A549 (cell line): ENCODE measurements at regions not wholly inside any gene's neighbourhood (a gene's known extent, or its start where the extent isn't known, plus 50 kb on each side); places are given as distances from the start of the nearest gene placed in this dataset.

ENCODE experiments used
- ATAC-seq, 2 experiments: fragments of 200-7000 bp in 1 of 2; fragments of >200 bp in 1 of 2; cut with Nextera tagmentation in 1 of 2; cut with Tn5 transposase in 1 of 2; 3 replicates each; pipeline versions ENCODE4 v1.8.0 to v1.9.1; 2018 to 2020; ENCODE audit warnings: mild to moderate bottlenecking in 1 of 2, moderate library complexity in 1 of 2
- CTCF ChIA-PET: fragments of 300-600 bp; sonication (Branson Sonifier 250); formaldehyde crosslinking; extraction: SDS; loops from one replicate; lab custom pipeline; 2021; ENCODE audit warnings: antibody characterized with exemption, inconsistent platforms; lab: Yijun Ruan, JAX
- POLR2A ChIA-PET: fragments of 350-600 bp; formaldehyde crosslinking; extraction: SDS; loops from one replicate; lab custom pipeline; 2021; ENCODE audit warnings: antibody characterized with exemption, inconsistent platforms; lab: Yijun Ruan, JAX
- DNase-seq, 2 experiments: peaks; one replicate each; pipeline versions ENCODE4 v3.0.0 to v3.0.0-alpha.2; 2011 to 2016; ENCODE audit warnings: low read depth in 1 of 2, low spot score in 1 of 2
- FAIRE-seq: peaks from 2 replicates; lab custom pipeline; 2011; peaks lifted over from hg19 to GRCh38; lab: Jason Lieb, UNC
- H3K27ac ChIP-seq, 2 experiments: fragments of >200 bp; sonication (Bioruptor Twin); formaldehyde crosslinking; 3 replicates each; pipeline ENCODE4 v1.5.1; 2016 to 2017
- H3K4me1 ChIP-seq: fragments of >200 bp; sonication (Bioruptor Twin); formaldehyde crosslinking; 3 replicates; pipeline ENCODE4 v1.6.1; 2016
- H3K4me2 ChIP-seq: fragments of >200 bp; sonication (Bioruptor Twin); formaldehyde crosslinking; 3 replicates; pipeline ENCODE4 v1.6.1; 2016
- H3K4me3 ChIP-seq: fragments of >200 bp; sonication (Bioruptor Twin); formaldehyde crosslinking; 3 replicates; pipeline ENCODE4 v1.5.1; 2016
- H3K9me3 ChIP-seq: fragments of >200 bp; sonication (Bioruptor Twin); formaldehyde crosslinking; 3 replicates; pipeline ENCODE4 v1.6.1; 2016
- BHLHE40 ChIP-seq: IDR thresholded peaks from 2 replicates; pipeline ENCODE4 v1.6.1; 2012; ENCODE audit warnings: low read depth, low read length, inconsistent platforms
- CHD2 ChIP-seq: fragments of 150-350 bp; IDR thresholded peaks from 2 replicates; pipeline ENCODE4 v1.6.1; 2014; ENCODE audit warnings: low read length; ENCODE audit not compliant: partially characterized antibody
- CHD4 ChIP-seq: fragments of 200-600 bp; sonication (generic); IDR thresholded peaks from 2 replicates; pipeline ENCODE4 v1.6.1; 2016; ENCODE audit warnings: antibody characterized with exemption, mild to moderate bottlenecking, borderline replicate concordance
- CTCF ChIP-seq: fragments of >200 bp; sonication (Bioruptor Twin); formaldehyde crosslinking; IDR thresholded peaks from 3 replicates; pipeline ENCODE4 v1.5.1; 2016
- ESRRA ChIP-seq: fragments of 150-350 bp; IDR thresholded peaks from 2 replicates; pipeline ENCODE4 v1.6.1; 2014; ENCODE audit warnings: mild to moderate bottlenecking, low read length, borderline replicate concordance
- GATA3 ChIP-seq: IDR thresholded peaks from 2 replicates; pipeline ENCODE4 v1.6.1; 2012; ENCODE audit warnings: borderline replicate concordance
- HOXA7 ChIP-seq: fragments of 250-450 bp; sonication (Bioruptor Pico); IDR thresholded peaks from 2 replicates; pipeline ENCODE4 v1.5.0; 2020; ENCODE audit warnings: mild to moderate bottlenecking, moderate library complexity
- HOXB13 ChIP-seq: fragments of 250-450 bp; sonication (Bioruptor Pico); IDR thresholded peaks from 2 replicates; pipeline ENCODE4 v1.5.0; 2020; ENCODE audit warnings: low read depth, mild to moderate bottlenecking, moderate library complexity
- JUNB ChIP-seq: fragments of >200 bp; sonication (Bioruptor Twin); formaldehyde crosslinking; IDR thresholded peaks from 2 replicates; pipeline ENCODE4 v1.6.1; 2016
- KDM1A ChIP-seq: fragments of 200-600 bp; sonication (generic); IDR thresholded peaks from 2 replicates; pipeline ENCODE4 v1.6.1; 2016; ENCODE audit warnings: low read depth, mild to moderate bottlenecking
- MAZ ChIP-seq: fragments of 150-350 bp; IDR thresholded peaks from 2 replicates; pipeline ENCODE4 v1.6.1; 2014; ENCODE audit warnings: antibody characterized with exemption, low read depth, low read length, borderline replicate concordance
- NPAS2 ChIP-seq: fragments of 250-450 bp; sonication (Bioruptor Pico); IDR thresholded peaks from 2 replicates; pipeline ENCODE4 v1.8.0; 2022; ENCODE audit warnings: mild to moderate bottlenecking, moderate library complexity, borderline replicate concordance
- PBX3 ChIP-seq: IDR thresholded peaks from 2 replicates; pipeline ENCODE4 v1.6.1; 2012
- PHF8 ChIP-seq: fragments of 200-600 bp; sonication (generic); IDR thresholded peaks from 2 replicates; pipeline ENCODE4 v1.6.1; 2016; ENCODE audit warnings: low read depth, mild to moderate bottlenecking, antibody characterized with exemption, moderate library complexity, borderline replicate concordance
- SMC3 ChIP-seq: fragments of >200 bp; sonication (Bioruptor Twin); formaldehyde crosslinking; IDR thresholded peaks from 3 replicates; pipeline ENCODE4 v1.6.1; 2018; ENCODE audit warnings: inconsistent platforms
- TFCP2L1 ChIP-seq: fragments of 250-450 bp; sonication (Bioruptor Pico); IDR thresholded peaks from 2 replicates; pipeline ENCODE4 v1.5.0; 2021; ENCODE audit warnings: mild to moderate bottlenecking
- TP53 ChIP-seq: fragments of 250-450 bp; sonication (Bioruptor Pico); IDR thresholded peaks from 2 replicates; pipeline ENCODE4 v1.5.0; 2021; ENCODE audit warnings: mild to moderate bottlenecking, moderate library complexity
- ZC3H11A ChIP-seq: fragments of 450-650 bp; IDR thresholded peaks from 2 replicates; pipeline ENCODE4 v1.6.1; 2014; ENCODE audit warnings: antibody characterized with exemption, mild to moderate bottlenecking
- WGBS: methylation state at CpG from one replicate; pipeline ENCODE4 v1.1.6; 2017; ENCODE audit errors: missing lambda C conversion rate; 5-methylcytosine and 5-hydroxymethylcytosine counted together
- TF ChIP-seq, protein P1 (sequence below): IDR thresholded peaks from 2 replicates; pipeline ENCODE4 v1.6.1; 2012
- TF ChIP-seq, protein P2 (sequence below): fragments of >200 bp; sonication (Bioruptor Twin); formaldehyde crosslinking; IDR thresholded peaks from 3 replicates; pipeline ENCODE4 v1.6.1; 2016
- TF ChIP-seq, protein P3 (sequence below): fragments of 450-650 bp; IDR thresholded peaks from 2 replicates; pipeline ENCODE4 v1.6.1; 2014; ENCODE audit warnings: antibody characterized with exemption

GRCh38 chr9:80030801-80031200, 459.0 kb downstream of the TLE4 start:
- Histone ChIP-seq H3K4me1 (no peaks in the 10 kb centered on the region), H3K9me3 (no peaks in the 10 kb centered on the region), H3K27ac (no peak overlapping the region), H3K4me3 (no peak overlapping the region), H3K4me2 (no peak overlapping the region)
- FAIRE-seq (no peak), DNase-seq (no peak), ATAC-seq (no peak)
- 6% methylated on average over 2 of the region's 2 CpGs for WGBS
- TF ChIP-seq ZC3H11A (no peak), HOXB13 (no peak), CHD2 (no peak)
- ChIA-PET CTCF (no interaction called here), POLR2A (no interaction called here)

- TF ChIP-seq KDM1A: no peak
- no peak for TF ChIP-seq TFCP2L1 (CRISPR knock-in tag)
- no peak for TF ChIP-seq BHLHE40
- TF ChIP-seq, protein P1, sequence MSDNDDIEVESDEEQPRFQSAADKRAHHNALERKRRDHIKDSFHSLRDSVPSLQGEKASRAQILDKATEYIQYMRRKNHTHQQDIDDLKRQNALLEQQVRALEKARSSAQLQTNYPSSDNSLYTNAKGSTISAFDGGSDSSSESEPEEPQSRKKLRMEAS: no peak
- TF ChIP-seq, protein P2, sequence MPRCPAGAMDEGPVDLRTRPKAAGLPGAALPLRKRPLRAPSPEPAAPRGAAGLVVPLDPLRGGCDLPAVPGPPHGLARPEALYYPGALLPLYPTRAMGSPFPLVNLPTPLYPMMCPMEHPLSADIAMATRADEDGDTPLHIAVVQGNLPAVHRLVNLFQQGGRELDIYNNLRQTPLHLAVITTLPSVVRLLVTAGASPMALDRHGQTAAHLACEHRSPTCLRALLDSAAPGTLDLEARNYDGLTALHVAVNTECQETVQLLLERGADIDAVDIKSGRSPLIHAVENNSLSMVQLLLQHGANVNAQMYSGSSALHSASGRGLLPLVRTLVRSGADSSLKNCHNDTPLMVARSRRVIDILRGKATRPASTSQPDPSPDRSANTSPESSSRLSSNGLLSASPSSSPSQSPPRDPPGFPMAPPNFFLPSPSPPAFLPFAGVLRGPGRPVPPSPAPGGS: no peak
- no peak for TF ChIP-seq GATA3
- no peak for TF ChIP-seq MAZ
- TF ChIP-seq PHF8: no peak
- TF ChIP-seq TP53 (CRISPR knock-in tag): no peak
- TF ChIP-seq, protein P3, sequence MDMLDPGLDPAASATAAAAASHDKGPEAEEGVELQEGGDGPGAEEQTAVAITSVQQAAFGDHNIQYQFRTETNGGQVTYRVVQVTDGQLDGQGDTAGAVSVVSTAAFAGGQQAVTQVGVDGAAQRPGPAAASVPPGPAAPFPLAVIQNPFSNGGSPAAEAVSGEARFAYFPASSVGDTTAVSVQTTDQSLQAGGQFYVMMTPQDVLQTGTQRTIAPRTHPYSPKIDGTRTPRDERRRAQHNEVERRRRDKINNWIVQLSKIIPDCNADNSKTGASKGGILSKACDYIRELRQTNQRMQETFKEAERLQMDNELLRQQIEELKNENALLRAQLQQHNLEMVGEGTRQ: no peak
- TF ChIP-seq SMC3: no peak
- TF ChIP-seq CHD2: no peak
- no peak for TF ChIP-seq CHD4
- no peak for TF ChIP-seq CTCF
- no peak for TF ChIP-seq ESRRA
- no peak for TF ChIP-seq PBX3
- no peak for TF ChIP-seq HOXA7 (CRISPR knock-in tag)
- TF ChIP-seq NPAS2 (CRISPR knock-in tag): no peak
- no peak for TF ChIP-seq JUNB
- POLR2A ChIA-PET: no interaction called here
These were observed 456.7 kb downstream of the TLE4 start for GRCh38 chr9:80028501-80028900.

More at GRCh38 chr9:80028501-80028900, 456.7 kb downstream of the TLE4 start:
- ATAC-seq (no peak), DNase-seq (no peak), FAIRE-seq (no peak)
- Histone ChIP-seq H3K4me1 (no peaks in the 10 kb centered on the region), H3K27ac (no peak overlapping the region), H3K4me2 (no peak overlapping the region), H3K4me3 (no peak overlapping the region), H3K9me3 (no peaks in the 10 kb centered on the region)
- 9% methylated on average over 2 of the region's 2 CpGs for WGBS
- CTCF ChIA-PET: no interaction called here
